ENCODE measurements at regions not wholly inside any gene's neighbourhood (a gene's known extent, or its start where the extent isn't known, plus 50 kb on each side); places are given as distances from the start of the nearest gene placed in this dataset.

DNA sequence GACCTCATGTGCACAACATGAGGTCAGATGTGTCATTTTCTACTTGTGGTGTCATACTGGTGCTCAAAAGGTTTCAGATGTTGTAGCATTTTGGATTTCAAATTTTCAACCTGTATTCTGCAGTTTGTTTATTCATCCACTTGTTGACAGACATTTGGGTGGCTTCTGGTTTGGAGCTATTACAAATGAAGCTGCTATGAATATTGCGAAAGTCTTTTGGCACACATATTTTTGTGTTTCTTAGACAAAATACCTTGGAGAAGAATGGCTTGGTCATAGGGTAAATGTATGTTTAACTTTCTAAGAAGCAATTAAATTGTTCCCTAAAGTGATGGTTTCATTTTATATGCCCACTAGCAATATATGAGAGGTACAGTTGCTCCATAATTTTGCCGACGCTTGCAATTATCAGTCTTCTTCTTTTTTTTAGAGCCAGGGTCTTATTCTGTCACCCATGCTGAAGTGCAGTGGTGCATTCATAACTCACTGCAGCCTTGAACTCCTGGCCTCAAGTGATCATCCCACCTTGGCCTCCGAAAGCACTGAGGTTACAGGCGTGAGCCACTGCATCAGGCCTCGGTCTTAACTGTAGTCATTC, 70.7 kb upstream of the TRPC7 start:
- TF ChIP-seq, protein P1, sequence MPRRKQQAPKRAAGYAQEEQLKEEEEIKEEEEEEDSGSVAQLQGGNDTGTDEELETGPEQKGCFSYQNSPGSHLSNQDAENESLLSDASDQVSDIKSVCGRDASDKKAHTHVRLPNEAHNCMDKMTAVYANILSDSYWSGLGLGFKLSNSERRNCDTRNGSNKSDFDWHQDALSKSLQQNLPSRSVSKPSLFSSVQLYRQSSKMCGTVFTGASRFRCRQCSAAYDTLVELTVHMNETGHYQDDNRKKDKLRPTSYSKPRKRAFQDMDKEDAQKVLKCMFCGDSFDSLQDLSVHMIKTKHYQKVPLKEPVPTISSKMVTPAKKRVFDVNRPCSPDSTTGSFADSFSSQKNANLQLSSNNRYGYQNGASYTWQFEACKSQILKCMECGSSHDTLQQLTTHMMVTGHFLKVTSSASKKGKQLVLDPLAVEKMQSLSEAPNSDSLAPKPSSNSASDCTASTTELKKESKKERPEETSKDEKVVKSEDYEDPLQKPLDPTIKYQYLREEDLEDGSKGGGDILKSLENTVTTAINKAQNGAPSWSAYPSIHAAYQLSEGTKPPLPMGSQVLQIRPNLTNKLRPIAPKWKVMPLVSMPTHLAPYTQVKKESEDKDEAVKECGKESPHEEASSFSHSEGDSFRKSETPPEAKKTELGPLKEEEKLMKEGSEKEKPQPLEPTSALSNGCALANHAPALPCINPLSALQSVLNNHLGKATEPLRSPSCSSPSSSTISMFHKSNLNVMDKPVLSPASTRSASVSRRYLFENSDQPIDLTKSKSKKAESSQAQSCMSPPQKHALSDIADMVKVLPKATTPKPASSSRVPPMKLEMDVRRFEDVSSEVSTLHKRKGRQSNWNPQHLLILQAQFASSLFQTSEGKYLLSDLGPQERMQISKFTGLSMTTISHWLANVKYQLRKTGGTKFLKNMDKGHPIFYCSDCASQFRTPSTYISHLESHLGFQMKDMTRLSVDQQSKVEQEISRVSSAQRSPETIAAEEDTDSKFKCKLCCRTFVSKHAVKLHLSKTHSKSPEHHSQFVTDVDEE (CRISPR knock-in tag; IDR thresholded peaks at IDR 0.05), result no peak
- TF ChIP-seq PPARA (CRISPR knock-in tag; IDR thresholded peaks at IDR 0.05; ENCODE audit: borderline replicate concordance), result no peak
- no peak for TF ChIP-seq OSR1 (CRISPR knock-in tag; IDR thresholded peaks at IDR 0.05)
- no peak for TF ChIP-seq CSRNP3 (CRISPR knock-in tag; IDR thresholded peaks at IDR 0.05)
- TF ChIP-seq ARNTL (CRISPR knock-in tag; IDR thresholded peaks at IDR 0.05; ENCODE audit: borderline replicate concordance, low read depth), result no peak
- TF ChIP-seq, protein P2, sequence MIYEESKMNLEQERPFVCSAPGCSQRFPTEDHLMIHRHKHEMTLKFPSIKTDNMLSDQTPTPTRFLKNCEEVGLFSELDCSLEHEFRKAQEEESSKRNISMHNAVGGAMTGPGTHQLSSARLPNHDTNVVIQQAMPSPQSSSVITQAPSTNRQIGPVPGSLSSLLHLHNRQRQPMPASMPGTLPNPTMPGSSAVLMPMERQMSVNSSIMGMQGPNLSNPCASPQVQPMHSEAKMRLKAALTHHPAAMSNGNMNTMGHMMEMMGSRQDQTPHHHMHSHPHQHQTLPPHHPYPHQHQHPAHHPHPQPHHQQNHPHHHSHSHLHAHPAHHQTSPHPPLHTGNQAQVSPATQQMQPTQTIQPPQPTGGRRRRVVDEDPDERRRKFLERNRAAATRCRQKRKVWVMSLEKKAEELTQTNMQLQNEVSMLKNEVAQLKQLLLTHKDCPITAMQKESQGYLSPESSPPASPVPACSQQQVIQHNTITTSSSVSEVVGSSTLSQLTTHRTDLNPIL (CRISPR knock-in tag; IDR thresholded peaks at IDR 0.05; ENCODE audit: low read depth), result no peak
- no peak for TF ChIP-seq ZFP30 (CRISPR knock-in tag; IDR thresholded peaks at IDR 0.05)
- no peak for TF ChIP-seq RARB (CRISPR knock-in tag; IDR thresholded peaks at IDR 0.05)
- no peak for TF ChIP-seq ZNF8 (CRISPR knock-in tag; IDR thresholded peaks at IDR 0.05)
- TF ChIP-seq ISL1 (CRISPR knock-in tag; IDR thresholded peaks at IDR 0.05), result no peak
- no peak for TF ChIP-seq POU6F1 (CRISPR knock-in tag; IDR thresholded peaks at IDR 0.05; ENCODE audit: borderline replicate concordance, low read depth)
- TF ChIP-seq TCF4 (CRISPR knock-in tag; IDR thresholded peaks at IDR 0.05; ENCODE audit: borderline replicate concordance), result no peak

Measured in SK-N-SH treated with all-trans-retinoic acid at 6 μM for 48 hours (cell line).